Neural cell (in vitro differentiated cells): ENCODE measurements at regions not wholly inside any gene's neighbourhood (a gene's known extent, or its start where the extent isn't known, plus 50 kb on each side); places are given as distances from the start of the nearest gene placed in this dataset.

Experiments used
- H2AFZ ChIP-seq: fragments of 200-600, 300-800 bp; sonication (generic), shearing (Covaris generic); 2 replicates; pipeline ENCODE4 v1.6.0; 2014; ENCODE audit warnings: low read depth, mild to moderate bottlenecking, antibody characterized with exemption, low read length, moderate library complexity
- H3F3A ChIP-seq: fragments of 200-600 bp; shearing (Covaris generic); 2 replicates; pipeline ENCODE4 v1.6.1; 2016; ENCODE audit warnings: mild to moderate bottlenecking, moderate library complexity, mixed read lengths, antibody characterized with exemption, low read length; ENCODE audit not compliant: insufficient read depth, poor library complexity, severe bottlenecking
- H3K27ac ChIP-seq: fragments of 200-600, 300-800 bp; sonication (generic), shearing (Covaris generic); 2 replicates; pipeline ENCODE4 v1.5.1; 2014; ENCODE audit warnings: mild to moderate bottlenecking, low read length, moderate library complexity
- H3K27me3 ChIP-seq: fragments of 300-800, 200-600 bp; sonication (generic), shearing (Covaris generic); 2 replicates; pipeline ENCODE4 v1.6.0; 2014; ENCODE audit warnings: mild to moderate bottlenecking, low read depth, low read length, moderate library complexity; ENCODE audit not compliant: insufficient read depth
- H3K36me3 ChIP-seq: fragments of 300-800, 200-600 bp; sonication (generic), shearing (Covaris generic); 2 replicates; pipeline ENCODE4 v1.5.1; 2014; ENCODE audit warnings: mild to moderate bottlenecking, antibody characterized with exemption, low read length, moderate library complexity; ENCODE audit not compliant: insufficient read depth
- H3K4me2 ChIP-seq: fragments of 300-800, 200-600 bp; sonication (generic), shearing (Covaris generic); 2 replicates; pipeline ENCODE4 v1.6.0; 2014; ENCODE audit warnings: mild to moderate bottlenecking, low read length
- H3K4me3 ChIP-seq: fragments of 300-800, 200-600 bp; sonication (generic), shearing (Covaris generic); 2 replicates; pipeline ENCODE4 v1.5.1; 2014; ENCODE audit warnings: mild to moderate bottlenecking, low read length, moderate library complexity
- H3K79me2 ChIP-seq: fragments of 200-600 bp; shearing (Covaris generic); replicated peaks from 2 replicates; pipeline ENCODE4 v1.6.0; 2014; ENCODE audit warnings: mild to moderate bottlenecking, low read length, moderate library complexity; ENCODE audit not compliant: insufficient read depth
- H3K9ac ChIP-seq: fragments of 300-800, 200-600 bp; sonication (generic), shearing (Covaris generic); 2 replicates; pipeline ENCODE4 v1.6.1; 2016; ENCODE audit warnings: mild to moderate bottlenecking, low read length, mixed read lengths
- H3K9me2 ChIP-seq: fragments of 200-600 bp; shearing (Covaris generic); 2 replicates; pipeline ENCODE4 v1.6.1; 2016; ENCODE audit warnings: mild to moderate bottlenecking, low read length, mixed read lengths; ENCODE audit not compliant: insufficient read depth
- H3K9me3 ChIP-seq: fragments of 200-600, 300-800 bp; sonication (generic), shearing (Covaris generic); 2 replicates; pipeline ENCODE4 v1.6.1; 2016; ENCODE audit warnings: mild to moderate bottlenecking, mixed run types, low read length, moderate library complexity, mixed read lengths
- H4K20me1 ChIP-seq: fragments of 200-600 bp; shearing (Covaris generic); 2 replicates; pipeline ENCODE4 v1.6.1; 2016; ENCODE audit warnings: mild to moderate bottlenecking, mixed run types; ENCODE audit not compliant: insufficient read depth
- CTCF ChIP-seq: fragments of 450-650 bp; IDR thresholded peaks from 2 replicates; pipeline ENCODE4 v1.5.1; 2014; ENCODE audit warnings: antibody characterized with exemption, mild to moderate bottlenecking, moderate library complexity; ENCODE audit not compliant: poor library complexity, severe bottlenecking
- EP300 ChIP-seq: fragments of 450-650 bp; conservative IDR thresholded peaks from 2 replicates; pipeline ENCODE4 v1.6.1; 2014; ENCODE audit warnings: antibody characterized with exemption, mild to moderate bottlenecking, moderate library complexity; ENCODE audit not compliant: poor library complexity, severe bottlenecking
- EZH2 ChIP-seq: fragments of 200-600, 300-800 bp; shearing (Covaris generic), sonication (generic); IDR thresholded peaks from 2 replicates; pipeline ENCODE4 v1.6.1; 2014; ENCODE audit warnings: antibody characterized with exemption, low read length, borderline replicate concordance, mild to moderate bottlenecking; ENCODE audit not compliant: insufficient read depth, poor library complexity, severe bottlenecking
- MXI1 ChIP-seq: fragments of 450-650 bp; conservative IDR thresholded peaks from 2 replicates; pipeline ENCODE4 v1.6.1; 2014; ENCODE audit warnings: antibody characterized with exemption, mild to moderate bottlenecking; ENCODE audit not compliant: poor library complexity, severe bottlenecking
- POLR2AphosphoS5 ChIP-seq: IDR thresholded peaks from 2 replicates; pipeline ENCODE4 v1.6.1; 2012
- RAD21 ChIP-seq: fragments of 450-650 bp; conservative IDR thresholded peaks from 2 replicates; pipeline ENCODE4 v1.6.1; 2014; ENCODE audit warnings: antibody characterized with exemption, mild to moderate bottlenecking, moderate library complexity
- SMC3 ChIP-seq: fragments of 450-650 bp; conservative IDR thresholded peaks from 2 replicates; pipeline ENCODE4 v1.6.1; 2014; ENCODE audit warnings: antibody characterized with exemption, mild to moderate bottlenecking, moderate library complexity; ENCODE audit not compliant: poor library complexity
- TAF1 ChIP-seq: IDR thresholded peaks from 2 replicates; pipeline ENCODE4 v1.6.1; 2012; ENCODE audit warnings: low read depth
- TF ChIP-seq, protein P1 (sequence below): IDR thresholded peaks from 2 replicates; pipeline ENCODE4 v1.6.1; 2012; ENCODE audit warnings: borderline replicate concordance

DNA sequence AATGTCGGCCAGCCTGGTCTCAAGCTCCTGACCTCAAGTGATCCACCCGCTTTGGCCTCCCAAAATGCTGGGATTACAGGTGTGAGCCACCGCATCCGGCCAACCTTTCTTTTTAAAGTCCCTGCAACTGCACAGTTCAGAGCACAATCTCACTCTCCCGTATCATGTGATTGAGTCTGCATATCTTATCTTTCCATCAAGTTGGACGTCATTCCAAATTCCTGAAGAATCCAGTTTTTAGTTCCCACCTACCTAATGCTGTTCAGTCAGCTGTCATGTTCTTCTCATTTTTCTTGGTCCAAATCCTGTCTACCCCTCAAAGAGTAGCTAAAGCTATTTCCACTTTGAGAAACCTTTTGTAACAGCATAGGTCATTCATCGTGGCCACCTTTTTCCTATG lies 110.8 kb upstream of the FBXO11 start:
- no peaks in the 10 kb centered on the region for H3K9me2 ChIP-seq
- H3K9ac ChIP-seq, result no peak overlapping the region
- H3K79me2 ChIP-seq, result no peaks in the 10 kb centered on the region
- H3K27me3 ChIP-seq, result no peaks in the 10 kb centered on the region
- no peak for TF ChIP-seq CTCF
- TF ChIP-seq EZH2, result no peak
- no peak for TF ChIP-seq MXI1
- no peak for TF ChIP-seq RAD21
- no peak for TF ChIP-seq TAF1
- TF ChIP-seq, protein P1, sequence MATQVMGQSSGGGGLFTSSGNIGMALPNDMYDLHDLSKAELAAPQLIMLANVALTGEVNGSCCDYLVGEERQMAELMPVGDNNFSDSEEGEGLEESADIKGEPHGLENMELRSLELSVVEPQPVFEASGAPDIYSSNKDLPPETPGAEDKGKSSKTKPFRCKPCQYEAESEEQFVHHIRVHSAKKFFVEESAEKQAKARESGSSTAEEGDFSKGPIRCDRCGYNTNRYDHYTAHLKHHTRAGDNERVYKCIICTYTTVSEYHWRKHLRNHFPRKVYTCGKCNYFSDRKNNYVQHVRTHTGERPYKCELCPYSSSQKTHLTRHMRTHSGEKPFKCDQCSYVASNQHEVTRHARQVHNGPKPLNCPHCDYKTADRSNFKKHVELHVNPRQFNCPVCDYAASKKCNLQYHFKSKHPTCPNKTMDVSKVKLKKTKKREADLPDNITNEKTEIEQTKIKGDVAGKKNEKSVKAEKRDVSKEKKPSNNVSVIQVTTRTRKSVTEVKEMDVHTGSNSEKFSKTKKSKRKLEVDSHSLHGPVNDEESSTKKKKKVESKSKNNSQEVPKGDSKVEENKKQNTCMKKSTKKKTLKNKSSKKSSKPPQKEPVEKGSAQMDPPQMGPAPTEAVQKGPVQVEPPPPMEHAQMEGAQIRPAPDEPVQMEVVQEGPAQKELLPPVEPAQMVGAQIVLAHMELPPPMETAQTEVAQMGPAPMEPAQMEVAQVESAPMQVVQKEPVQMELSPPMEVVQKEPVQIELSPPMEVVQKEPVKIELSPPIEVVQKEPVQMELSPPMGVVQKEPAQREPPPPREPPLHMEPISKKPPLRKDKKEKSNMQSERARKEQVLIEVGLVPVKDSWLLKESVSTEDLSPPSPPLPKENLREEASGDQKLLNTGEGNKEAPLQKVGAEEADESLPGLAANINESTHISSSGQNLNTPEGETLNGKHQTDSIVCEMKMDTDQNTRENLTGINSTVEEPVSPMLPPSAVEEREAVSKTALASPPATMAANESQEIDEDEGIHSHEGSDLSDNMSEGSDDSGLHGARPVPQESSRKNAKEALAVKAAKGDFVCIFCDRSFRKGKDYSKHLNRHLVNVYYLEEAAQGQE, result no peak
- no peak overlapping the region for H3K4me3 ChIP-seq
- no peak overlapping the region for H2AFZ ChIP-seq
- no peaks in the 10 kb centered on the region for H3K9me3 ChIP-seq
- no peaks in the 10 kb centered on the region for H3F3A ChIP-seq
- no peaks in the 10 kb centered on the region for H4K20me1 ChIP-seq
- H3K36me3 ChIP-seq, result no peaks in the 10 kb centered on the region
- no peak overlapping the region for H3K4me2 ChIP-seq
- no peak overlapping the region for H3K27ac ChIP-seq

DNA sequence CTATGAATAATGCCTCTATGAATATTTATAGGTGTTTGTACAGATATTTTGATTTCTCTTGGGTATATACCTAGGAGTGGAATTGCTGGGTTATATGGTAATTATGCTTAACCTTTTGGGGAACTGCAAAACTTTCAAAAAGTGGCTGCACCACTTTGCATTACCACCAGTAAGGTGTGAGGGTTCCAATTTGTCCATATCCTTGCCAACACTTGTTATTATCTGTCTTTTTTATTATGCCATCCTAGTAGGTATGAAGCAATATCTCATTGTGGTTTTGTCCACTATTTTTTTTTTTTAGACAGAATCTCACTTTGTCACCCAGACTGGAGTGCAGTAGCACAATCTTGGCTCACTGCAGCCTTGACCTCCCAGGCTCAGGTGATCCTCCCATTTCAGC lies 112.2 kb upstream of the FBXO11 start:
- no peaks in the 10 kb centered on the region for H3K79me2 ChIP-seq
- TF ChIP-seq MXI1 (no peak), EP300 (no peak), EZH2 (no peak), SMC3 (no peak), POLR2AphosphoS5 (no peak), CTCF (no peak), TAF1 (no peak), RAD21 (no peak)
- TF ChIP-seq, protein P1, result no peak
- no peaks in the 10 kb centered on the region for H3K9me2 ChIP-seq
- no peak overlapping the region for H3K4me2 ChIP-seq
- no peaks in the 10 kb centered on the region for H3K9me3 ChIP-seq
- H3K4me3 ChIP-seq, result no peak overlapping the region
- H2AFZ ChIP-seq, result no peak overlapping the region
- no peaks in the 10 kb centered on the region for H3K27me3 ChIP-seq
- no peak overlapping the region for H3K9ac ChIP-seq
- H3K36me3 ChIP-seq, result no peaks in the 10 kb centered on the region
- no peak overlapping the region for H3K27ac ChIP-seq
- H3F3A ChIP-seq, result no peaks in the 10 kb centered on the region
- H4K20me1 ChIP-seq, result no peaks in the 10 kb centered on the region
